ENCODE measurements at regions not wholly inside any gene's neighbourhood (a gene's known extent, or its start where the extent isn't known, plus 50 kb on each side); places are given as distances from the start of the nearest gene placed in this dataset.

DNA sequence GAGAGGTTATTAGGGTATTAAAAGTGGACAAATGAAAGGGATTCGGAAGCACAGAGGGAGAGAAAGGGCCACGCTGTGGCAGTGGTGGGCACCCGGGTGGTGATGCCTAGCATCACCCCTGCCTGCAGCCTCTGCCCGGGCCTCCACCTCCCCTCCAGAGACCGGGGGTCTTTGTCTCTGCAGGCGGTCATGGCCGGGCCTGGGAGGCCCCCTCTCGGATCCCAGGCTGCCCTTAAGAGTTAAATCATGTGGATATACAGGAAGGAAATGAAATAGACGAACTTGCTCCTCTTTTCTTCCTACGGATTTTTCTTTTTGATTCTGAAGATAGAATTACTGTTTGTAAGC, 319.6 kb downstream of the ZNF536 start:
- H3K4me1 ChIP-seq (ENCODE audit: control insufficient read depth, insufficient read depth, low read length): peaks cover 8% of the 10 kb centered on the region
- ATAC-seq: no peak
- peaks cover 21% of the 10 kb centered on the region; the same call in 1 of the 2 replicates for H3K27me3 ChIP-seq (ENCODE audit: control insufficient read depth, insufficient read depth, low read length)
- no peaks in the 10 kb centered on the region for H3K36me3 ChIP-seq (ENCODE audit: control insufficient read depth, insufficient read depth, low read length)
- H3K27ac ChIP-seq (ENCODE audit: low read length): no peak overlapping the region
- no peak for DNase-seq (ENCODE audit: low read depth, low spot score)
- TF ChIP-seq, protein P1, sequence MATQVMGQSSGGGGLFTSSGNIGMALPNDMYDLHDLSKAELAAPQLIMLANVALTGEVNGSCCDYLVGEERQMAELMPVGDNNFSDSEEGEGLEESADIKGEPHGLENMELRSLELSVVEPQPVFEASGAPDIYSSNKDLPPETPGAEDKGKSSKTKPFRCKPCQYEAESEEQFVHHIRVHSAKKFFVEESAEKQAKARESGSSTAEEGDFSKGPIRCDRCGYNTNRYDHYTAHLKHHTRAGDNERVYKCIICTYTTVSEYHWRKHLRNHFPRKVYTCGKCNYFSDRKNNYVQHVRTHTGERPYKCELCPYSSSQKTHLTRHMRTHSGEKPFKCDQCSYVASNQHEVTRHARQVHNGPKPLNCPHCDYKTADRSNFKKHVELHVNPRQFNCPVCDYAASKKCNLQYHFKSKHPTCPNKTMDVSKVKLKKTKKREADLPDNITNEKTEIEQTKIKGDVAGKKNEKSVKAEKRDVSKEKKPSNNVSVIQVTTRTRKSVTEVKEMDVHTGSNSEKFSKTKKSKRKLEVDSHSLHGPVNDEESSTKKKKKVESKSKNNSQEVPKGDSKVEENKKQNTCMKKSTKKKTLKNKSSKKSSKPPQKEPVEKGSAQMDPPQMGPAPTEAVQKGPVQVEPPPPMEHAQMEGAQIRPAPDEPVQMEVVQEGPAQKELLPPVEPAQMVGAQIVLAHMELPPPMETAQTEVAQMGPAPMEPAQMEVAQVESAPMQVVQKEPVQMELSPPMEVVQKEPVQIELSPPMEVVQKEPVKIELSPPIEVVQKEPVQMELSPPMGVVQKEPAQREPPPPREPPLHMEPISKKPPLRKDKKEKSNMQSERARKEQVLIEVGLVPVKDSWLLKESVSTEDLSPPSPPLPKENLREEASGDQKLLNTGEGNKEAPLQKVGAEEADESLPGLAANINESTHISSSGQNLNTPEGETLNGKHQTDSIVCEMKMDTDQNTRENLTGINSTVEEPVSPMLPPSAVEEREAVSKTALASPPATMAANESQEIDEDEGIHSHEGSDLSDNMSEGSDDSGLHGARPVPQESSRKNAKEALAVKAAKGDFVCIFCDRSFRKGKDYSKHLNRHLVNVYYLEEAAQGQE (IDR thresholded peaks at IDR 0.05; ENCODE audit: insufficient read depth in 1 of 2, low read depth in 2 of 2, low read length in 1 of 2): no peak
- TF ChIP-seq TCF7L2 (IDR thresholded peaks at IDR 0.05; ENCODE audit: low read depth, low read length): no peak
- TF ChIP-seq, protein P2, sequence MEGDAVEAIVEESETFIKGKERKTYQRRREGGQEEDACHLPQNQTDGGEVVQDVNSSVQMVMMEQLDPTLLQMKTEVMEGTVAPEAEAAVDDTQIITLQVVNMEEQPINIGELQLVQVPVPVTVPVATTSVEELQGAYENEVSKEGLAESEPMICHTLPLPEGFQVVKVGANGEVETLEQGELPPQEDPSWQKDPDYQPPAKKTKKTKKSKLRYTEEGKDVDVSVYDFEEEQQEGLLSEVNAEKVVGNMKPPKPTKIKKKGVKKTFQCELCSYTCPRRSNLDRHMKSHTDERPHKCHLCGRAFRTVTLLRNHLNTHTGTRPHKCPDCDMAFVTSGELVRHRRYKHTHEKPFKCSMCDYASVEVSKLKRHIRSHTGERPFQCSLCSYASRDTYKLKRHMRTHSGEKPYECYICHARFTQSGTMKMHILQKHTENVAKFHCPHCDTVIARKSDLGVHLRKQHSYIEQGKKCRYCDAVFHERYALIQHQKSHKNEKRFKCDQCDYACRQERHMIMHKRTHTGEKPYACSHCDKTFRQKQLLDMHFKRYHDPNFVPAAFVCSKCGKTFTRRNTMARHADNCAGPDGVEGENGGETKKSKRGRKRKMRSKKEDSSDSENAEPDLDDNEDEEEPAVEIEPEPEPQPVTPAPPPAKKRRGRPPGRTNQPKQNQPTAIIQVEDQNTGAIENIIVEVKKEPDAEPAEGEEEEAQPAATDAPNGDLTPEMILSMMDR (IDR thresholded peaks at IDR 0.05): no peak
- no peak for TF ChIP-seq SIN3A (IDR thresholded peaks at IDR 0.05; ENCODE audit: borderline replicate concordance, insufficient read depth, low read depth, low read length)
- no peak for TF ChIP-seq POLR2AphosphoS5 (IDR thresholded peaks at IDR 0.05; ENCODE audit: low read depth, low read length)
- BruUV-seq (replicated peaks): no TSS peak
- in situ Hi-C loops (cut with HindIII; ENCODE audit: low pct_unique_long_range_greater_than_20kb, low sequenced_read_pairs): no loop called here
- ChIA-PET POLR2A (no interaction called here), CTCF (no interaction called here)
- H3K4me3 ChIP-seq (ENCODE audit: low read depth in 2 of 2, low read length in 2 of 2): no peak overlapping the region; a peak in 1 of 4 replicates
- no peaks in the 10 kb centered on the region for H3K9me3 ChIP-seq (ENCODE audit: control insufficient read depth, insufficient read depth, low read depth, low read length)
- intact Hi-C loops (cut with micrococcal nuclease; ENCODE audit: unreplicated experiment): no loop called here

DNA sequence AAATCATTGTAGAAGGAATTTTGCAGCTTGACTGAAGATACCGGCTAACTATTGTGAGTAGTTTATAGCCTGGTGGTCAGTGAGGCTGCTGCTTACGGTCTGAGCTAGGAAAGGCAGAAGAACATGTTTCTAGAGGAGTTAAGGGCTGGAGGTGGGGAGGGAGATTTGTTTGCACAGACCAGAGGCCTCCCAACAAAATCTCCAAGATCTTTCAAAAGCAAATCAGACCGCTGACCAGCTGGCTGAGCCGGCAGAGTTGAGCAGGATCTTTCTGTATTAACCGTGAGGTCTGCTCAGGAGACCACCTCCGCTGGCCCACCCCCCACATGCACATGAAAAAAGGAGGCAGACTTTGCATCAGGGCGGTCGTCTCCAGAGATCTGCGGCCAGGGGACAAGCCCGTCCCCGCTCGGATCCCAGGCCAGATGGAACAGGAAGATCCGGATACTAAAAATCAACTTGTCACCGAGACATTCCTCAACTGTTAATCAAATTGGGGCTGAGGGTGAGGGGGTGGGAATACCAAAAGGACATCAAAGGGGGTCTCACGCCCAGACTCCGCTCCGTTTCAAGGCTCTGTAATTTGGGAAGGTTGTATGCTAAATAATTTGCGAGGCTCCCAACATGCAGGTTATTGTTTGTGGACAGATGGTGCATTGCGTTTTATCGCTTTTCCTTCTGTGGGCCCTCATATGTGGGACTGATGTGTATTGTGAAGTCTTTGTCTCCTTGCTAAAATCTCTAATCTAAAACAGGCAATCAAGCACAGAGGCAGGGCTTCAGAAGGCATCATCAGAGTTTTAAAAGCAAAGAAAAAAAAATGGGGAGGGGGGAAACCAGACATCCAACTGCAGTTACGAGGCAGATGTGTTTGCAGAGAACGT, 319.0 kb downstream of the ZNF536 start:
- no peak for DNase-seq (ENCODE audit: low read depth, low spot score)
- BruUV-seq (replicated peaks): no TSS peak
- in situ Hi-C loops (cut with HindIII; ENCODE audit: low pct_unique_long_range_greater_than_20kb, low sequenced_read_pairs) (no loop called here), intact Hi-C loops (cut with micrococcal nuclease; ENCODE audit: unreplicated experiment) (no loop called here)
- Histone ChIP-seq H3K9me3 (ENCODE audit: control insufficient read depth, insufficient read depth, low read depth, low read length) (no peaks in the 10 kb centered on the region), H3K4me1 (ENCODE audit: control insufficient read depth, insufficient read depth, low read length) (peaks cover 8% of the 10 kb centered on the region), H3K27me3 (ENCODE audit: control insufficient read depth, insufficient read depth, low read length) (peaks cover 21% of the 10 kb centered on the region; the same call in 1 of the 2 replicates), H3K4me3 (ENCODE audit: low read depth in 2 of 2, low read length in 2 of 2) (no peak overlapping the region), H3K27ac (ENCODE audit: low read length) (no peak overlapping the region), H3K36me3 (ENCODE audit: control insufficient read depth, insufficient read depth, low read length) (no peaks in the 10 kb centered on the region)
- ChIA-PET POLR2A (no interaction called here), CTCF (no interaction called here)
- no peak for ATAC-seq
- TF ChIP-seq TCF7L2 (IDR thresholded peaks at IDR 0.05; ENCODE audit: low read depth, low read length): no peak
- TF ChIP-seq, protein P2 (IDR thresholded peaks at IDR 0.05): no peak
- TF ChIP-seq POLR2AphosphoS5 (IDR thresholded peaks at IDR 0.05; ENCODE audit: low read depth, low read length): no peak
- TF ChIP-seq, protein P1 (IDR thresholded peaks at IDR 0.05; ENCODE audit: insufficient read depth in 1 of 2, low read depth in 2 of 2, low read length in 1 of 2): no peak
- no peak for TF ChIP-seq SIN3A (IDR thresholded peaks at IDR 0.05; ENCODE audit: borderline replicate concordance, insufficient read depth, low read depth, low read length)

Data from Panc1 (cell line).